ENCODE measurements at regions not wholly inside any gene's neighbourhood (a gene's known extent, or its start where the extent isn't known, plus 50 kb on each side); places are given as distances from the start of the nearest gene placed in this dataset.

GRCh38 chr12:9390761-9391160 lies 182.6 kb upstream of the PZP start:
- TF ChIP-seq NCOA2 (CRISPR knock-in tag; IDR thresholded peaks at IDR 0.05) (no peak), RFXANK (CRISPR knock-in tag; IDR thresholded peaks at IDR 0.05) (no peak), EZH2 (conservative IDR thresholded peaks at IDR 0.05; ENCODE audit: low read depth, low read length) (no peak), TCF7L2 (IDR thresholded peaks at IDR 0.05; ENCODE audit: low read depth, low read length) (no peak), NR1H2 (CRISPR knock-in tag; IDR thresholded peaks at IDR 0.05; ENCODE audit: borderline replicate concordance, low read depth) (no peak)
